GM12891 (cell line): ENCODE measurements at regions not wholly inside any gene's neighbourhood (a gene's known extent, or its start where the extent isn't known, plus 50 kb on each side); places are given as distances from the start of the nearest gene placed in this dataset.

Experiments used
- POLR2A ChIP-seq: IDR thresholded peaks from 2 replicates; pipeline ENCODE4 v1.6.1; 2011; ENCODE audit warnings: low read depth, low read length, control low read depth
- POLR2AphosphoS5 ChIP-seq: IDR thresholded peaks from 2 replicates; pipeline ENCODE4 v1.6.1; 2011; ENCODE audit warnings: low read depth, low read length, control low read depth
- TAF1 ChIP-seq: IDR thresholded peaks from 2 replicates; pipeline ENCODE4 v1.6.1; 2011; ENCODE audit warnings: low read depth, low read length, control low read depth

DNA sequence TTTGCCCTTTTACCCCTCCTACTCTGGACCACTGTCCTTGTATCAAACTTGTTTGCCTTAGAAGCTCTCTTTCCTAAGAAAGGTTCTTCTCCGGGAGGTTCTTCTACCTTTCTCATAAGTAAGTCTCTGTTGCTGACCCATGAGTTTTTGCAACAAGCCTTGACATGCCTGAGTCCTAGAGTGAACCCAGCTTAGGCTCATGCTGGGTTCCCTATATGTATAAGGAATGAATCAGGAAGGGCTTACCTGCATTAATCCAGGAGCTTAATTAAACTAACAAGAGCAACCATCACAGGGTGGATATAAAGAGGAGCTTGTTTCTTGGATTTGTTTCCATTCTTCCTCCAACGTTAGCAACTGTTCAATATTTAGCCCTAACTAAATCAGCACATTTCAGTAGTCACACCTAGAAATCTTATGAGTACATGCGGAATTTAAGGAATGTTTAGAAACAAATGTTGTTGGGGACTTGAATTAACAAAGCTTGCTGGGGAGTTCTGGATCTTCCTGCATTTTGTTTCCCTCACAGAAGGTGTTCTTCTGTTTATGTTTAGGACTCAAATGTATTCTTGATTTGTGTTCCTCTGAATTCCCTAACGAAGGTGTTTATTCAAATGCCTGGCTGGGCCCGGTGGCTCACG is 64.3 kb upstream of the RAB3GAP2 start:
- TF ChIP-seq POLR2A (no peak), TAF1 (no peak), POLR2AphosphoS5 (no peak)
